ENCODE measurements at regions not wholly inside any gene's neighbourhood (a gene's known extent, or its start where the extent isn't known, plus 50 kb on each side); places are given as distances from the start of the nearest gene placed in this dataset.

DNA sequence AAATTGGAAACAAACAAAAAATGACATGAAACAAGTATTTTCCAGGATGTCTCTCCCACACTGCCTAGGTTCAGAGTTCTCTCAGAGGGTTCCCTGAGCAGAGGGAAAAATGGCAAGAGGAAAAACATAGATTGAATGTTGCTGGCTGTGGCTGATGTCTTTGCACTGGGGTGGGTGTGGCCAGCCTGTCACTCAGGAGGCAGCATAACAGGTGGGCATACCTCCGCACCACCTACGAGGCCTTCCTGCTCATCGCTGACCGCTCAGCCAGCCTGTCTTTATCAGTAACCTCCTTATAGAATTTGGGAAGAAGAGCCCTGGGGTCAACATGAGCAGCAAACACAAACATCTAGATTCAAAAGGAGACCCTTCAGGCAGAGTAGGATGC lies 216.6 kb upstream of the UMPS start:
- no peak for DNase-seq

DNA sequence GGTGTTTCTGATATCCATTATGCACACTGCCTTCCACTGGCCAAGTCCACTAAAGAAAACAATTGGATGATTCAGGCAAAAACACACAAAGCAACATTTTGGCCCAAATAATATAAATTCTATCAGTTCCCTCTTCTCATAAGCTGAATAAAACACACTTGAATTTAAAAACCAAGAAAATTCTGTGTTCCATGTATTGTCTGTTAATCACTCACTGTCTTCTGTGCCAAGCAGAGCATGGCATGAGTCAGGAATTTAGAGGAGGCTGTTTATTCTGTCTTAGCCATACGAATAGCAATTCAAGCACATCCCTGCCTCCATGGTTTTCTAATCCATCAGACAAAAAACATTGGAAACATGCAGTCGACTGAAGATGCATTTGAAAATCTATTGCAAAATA lies 215.6 kb upstream of the UMPS start:
- DNase-seq: no peak

DNA sequence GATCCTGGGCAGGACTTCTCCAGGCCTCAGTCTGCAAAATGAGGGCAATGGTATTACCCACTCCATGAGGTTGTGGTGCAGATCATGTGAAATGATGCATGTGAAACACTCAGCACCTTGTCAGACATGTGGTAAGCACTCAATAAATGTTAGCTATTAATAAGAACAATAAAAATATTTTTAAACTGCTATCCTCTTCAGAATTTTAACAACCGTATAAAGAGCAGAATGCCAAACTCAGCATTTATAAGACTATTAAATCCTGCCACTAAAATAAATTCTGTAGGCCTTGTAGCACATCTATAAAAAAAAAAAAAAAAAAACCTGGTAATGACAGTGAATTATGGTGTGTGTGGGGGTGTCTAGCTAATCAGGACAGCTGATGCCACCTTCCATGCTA lies 213.9 kb upstream of the UMPS start:
- peak in 1 of 3 experiments; percentile 11 for DNase-seq

DNA sequence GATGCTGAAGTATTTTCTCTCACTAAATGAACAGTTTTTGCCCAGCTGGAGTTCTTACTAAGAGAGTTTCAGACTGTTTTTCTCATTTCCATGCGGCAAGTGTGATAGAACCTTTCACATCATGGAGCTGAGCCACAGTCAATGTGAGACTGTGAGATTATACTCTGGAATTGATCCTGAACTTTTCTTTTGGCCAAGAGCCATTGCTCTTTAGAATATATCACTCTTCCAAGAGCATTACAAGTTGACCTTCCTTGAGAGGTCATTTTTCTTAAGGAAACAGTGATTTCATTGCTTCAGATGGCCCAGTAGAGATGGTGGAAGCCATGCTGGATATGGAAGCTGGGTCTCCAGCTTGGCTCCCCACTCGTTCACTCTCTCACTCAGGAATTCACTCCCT lies 212.9 kb upstream of the UMPS start:
- DNase-seq: no peak

DNA sequence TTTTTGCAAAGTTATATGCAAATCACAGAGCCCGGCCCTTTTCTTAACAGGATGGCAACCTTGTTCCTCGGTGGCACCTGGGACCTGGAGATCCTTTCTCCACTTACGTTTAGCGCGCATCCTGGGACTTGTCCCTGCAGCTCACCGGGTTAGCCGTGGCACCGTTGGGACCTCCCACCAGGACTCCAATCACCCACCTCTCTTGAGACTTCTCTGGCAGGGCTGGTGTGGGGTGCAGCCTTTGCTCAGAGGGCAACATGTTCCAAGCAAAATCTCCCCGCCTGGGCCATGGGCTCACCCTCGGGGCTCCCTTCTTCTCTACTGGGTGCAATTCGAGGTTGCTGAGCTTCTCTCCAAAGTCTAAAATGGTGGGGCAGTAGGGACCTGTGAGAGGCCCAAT lies 211.9 kb upstream of the UMPS start:
- no peak for DNase-seq

DNA sequence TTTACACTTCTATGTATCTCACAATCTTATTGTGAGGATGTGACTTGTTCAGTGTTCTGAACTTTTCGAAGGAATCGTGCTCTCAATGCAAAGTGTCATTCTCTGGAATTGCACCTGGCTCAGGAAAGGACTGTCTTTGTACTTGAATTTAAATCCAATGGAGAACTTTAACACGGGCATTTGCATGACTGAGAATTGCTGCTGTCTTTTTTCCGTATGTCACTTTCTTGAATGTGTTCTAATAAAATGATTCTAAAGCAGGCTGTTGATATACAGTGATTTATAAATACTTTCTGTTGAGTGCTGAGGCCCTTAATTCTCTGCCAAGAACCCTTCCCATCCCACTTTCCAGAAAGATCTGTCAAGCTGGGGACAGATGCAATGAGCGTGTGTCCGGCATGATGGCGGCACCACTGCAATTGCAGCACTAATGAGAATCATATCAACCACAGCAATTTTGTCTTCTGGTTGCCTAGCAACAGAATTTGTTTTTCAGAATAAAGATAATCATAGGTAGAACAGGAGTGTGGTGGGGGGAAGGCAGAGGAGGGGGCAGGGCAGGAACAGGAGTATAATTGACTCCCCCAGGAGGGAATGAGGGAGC lies 210.6 kb upstream of the UMPS start:
- peak; percentile 3 to 75 (median 27) for DNase-seq

DNA sequence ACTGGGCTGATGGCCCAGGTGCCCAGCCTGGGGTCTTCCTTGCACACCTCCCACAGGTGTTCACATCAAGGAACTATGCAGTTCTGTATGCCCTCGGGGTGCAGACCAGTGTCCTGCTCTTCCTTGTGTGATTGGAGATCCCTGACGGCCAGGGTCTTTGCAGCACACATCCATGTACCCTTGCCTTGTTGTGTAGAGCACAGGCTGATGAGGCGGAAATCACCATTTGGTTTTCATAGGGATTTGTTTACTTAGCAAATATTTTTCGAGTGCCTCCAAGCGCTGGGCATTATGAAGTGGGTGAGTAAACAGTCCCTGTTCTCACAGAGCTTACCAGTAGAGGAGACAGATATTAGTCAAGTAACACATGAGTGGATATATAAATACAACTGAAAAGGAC lies 209.3 kb upstream of the UMPS start:
- DNase-seq: peak; percentile 85 to 98 (median 90)

DNA sequence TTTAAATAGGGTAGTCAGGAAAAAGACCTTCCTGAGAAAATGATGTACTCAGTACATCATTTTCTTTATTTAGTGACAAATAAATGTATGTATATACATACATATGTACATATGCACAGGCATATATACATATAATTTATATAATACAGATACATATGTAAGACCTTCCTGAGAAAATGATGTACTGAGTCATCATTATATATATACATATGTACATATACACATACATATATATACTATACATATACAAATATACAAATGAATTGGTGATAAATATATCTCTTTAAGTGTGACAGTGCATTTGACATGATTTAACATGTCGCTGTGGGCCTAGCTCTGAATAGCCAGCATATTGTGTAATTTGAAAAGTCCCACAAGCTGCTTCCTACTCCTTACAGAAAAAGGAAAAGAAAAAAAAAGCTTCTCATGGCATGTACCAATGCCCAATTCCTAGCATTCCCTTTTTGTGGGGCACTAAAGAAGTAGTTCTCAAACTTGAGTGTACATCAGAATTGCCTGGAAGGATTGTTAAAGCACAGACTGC lies 208.1 kb upstream of the UMPS start:
- DNase-seq: no peak

DNA sequence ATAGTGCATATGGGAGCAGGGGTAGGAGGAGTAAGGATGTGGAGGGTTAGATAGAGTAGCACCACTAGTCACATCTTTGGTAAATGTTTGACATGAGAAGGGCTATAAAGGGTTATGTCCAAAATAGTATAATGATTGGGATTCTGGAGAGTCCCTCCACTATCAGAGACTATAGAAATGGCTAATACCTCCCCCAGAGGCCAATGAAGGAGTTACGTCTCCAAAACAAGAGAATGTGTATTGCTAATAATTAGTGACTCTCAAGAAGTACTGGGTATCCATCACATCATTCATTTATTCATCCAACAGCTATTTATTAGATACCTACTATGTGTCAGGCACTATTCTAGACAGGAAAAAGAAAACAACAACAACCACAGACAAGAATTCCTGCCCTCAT lies 203.7 kb upstream of the UMPS start:
- no peak for DNase-seq

DNA sequence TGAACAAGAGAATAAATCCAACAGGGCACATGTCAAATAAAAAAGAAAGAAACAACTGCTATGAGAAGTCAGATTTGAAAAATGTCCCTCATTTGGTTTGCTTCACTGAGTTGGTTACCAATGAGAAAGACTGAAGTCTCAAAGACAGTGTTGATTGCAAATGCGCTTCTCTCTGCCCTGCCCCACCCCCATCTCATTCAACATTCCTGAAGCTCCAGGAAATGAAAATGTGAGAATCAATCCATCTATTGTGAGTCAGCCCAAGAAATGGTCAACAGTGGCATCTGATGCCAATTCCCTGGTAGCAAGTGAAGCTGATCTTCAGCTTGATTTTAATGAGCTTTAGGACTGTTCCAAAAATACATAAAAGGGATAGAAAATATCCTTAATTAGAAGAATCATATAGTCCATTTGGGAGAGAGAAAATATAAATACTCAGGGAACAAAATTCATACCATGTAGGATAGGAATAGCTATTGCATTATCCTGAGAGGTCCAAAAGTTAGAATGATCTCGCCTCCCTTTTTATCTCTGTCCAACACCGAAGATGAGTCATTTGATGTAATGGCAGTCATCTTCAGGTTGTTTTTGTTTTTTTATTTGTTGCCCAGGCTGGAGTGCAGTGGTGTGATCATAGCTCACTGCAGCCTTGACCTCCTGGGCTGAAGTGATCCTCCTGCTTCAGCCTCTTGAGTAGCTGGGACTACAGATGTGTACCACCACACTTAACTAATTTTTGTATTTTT lies 200.3 kb upstream of the UMPS start:
- DNase-seq: no peak

DNA sequence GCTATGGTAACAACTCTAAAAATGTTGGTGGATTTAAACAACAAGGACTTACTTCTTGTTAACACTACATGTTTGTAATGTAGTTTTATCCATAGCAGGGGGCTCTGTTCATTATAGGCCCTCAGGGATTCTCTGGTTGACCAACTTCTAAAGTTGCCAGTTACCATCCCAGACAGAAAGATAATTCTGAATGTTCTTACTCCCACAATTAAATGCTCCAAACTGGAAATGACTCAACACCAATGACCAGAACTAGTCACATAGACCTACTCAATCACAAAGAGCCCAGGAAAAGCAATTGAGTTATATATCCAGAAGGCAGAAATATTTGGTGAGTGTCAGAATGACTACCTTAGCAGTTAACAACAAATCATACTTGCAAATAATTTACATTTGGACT lies 199.3 kb upstream of the UMPS start:
- no peak for DNase-seq

DNA sequence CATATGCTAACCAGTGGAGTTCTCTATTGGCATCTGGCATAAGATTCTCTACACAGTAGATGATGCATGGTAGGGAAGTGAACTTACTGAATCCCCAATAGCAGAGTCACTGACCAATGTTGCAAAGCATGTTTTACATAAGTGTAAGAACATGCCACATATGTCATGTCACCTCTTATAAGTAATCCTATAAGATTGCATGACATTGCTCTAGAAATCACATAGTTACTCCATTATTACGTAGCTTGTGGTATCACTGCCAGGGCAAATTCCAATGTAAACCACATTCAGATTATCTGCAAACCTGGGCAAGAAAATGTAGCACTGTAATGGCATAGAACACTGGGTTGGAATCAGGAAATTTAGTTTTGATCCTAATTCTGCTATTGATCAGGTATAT lies 198.2 kb upstream of the UMPS start:
- no peak for DNase-seq

DNA sequence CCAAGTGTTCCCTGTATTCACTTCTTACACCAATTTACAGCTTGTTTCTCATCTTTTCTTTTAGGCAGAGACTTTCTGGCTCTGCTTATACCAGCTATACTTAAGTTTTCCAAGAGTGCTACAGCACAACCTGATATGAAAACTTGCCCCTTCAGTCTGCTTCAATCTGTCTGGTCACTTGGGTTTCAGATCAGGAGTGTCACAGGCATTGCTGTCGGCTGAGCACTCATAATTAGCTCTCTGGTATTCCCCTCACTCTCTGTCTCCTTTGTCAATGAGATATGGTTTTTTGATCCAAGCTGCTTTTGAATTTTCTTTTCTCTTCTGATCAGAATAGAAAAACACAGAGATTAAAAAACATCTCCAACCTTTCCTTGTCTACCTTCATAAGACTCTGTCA lies 194.9 kb upstream of the UMPS start:
- DNase-seq: no peak

DNA sequence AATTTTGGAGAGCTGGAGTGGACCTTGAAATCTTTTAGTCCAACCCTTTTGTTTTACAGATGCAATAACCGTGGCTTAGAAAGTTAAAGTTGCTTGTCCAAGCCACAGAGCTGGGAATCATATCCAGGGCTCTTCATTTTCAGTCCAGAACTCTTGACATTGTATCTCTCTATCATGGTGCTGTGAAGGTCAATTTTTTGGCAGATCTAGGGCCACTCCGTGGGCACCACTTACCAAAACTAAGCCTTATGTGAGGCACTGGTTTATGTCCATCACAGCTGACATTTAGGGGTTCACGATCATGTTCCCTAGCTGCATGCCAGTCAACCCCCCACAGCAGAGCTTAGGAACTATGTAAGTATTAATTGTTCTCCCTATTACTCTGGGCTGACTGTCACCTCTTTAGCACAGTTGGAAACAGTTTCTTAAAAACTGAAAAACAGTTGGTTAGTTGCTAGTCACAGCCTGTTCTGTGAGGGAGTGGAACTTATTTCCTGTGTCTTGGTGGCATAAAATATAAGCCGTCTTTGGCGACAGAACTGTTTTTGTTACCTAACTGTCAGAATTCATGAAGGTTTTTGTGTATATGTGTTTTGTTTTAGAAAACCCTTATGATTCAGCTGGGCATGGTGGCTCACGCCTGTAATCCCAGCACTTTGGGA lies 189.6 kb upstream of the UMPS start:
- no peak for DNase-seq

DNA sequence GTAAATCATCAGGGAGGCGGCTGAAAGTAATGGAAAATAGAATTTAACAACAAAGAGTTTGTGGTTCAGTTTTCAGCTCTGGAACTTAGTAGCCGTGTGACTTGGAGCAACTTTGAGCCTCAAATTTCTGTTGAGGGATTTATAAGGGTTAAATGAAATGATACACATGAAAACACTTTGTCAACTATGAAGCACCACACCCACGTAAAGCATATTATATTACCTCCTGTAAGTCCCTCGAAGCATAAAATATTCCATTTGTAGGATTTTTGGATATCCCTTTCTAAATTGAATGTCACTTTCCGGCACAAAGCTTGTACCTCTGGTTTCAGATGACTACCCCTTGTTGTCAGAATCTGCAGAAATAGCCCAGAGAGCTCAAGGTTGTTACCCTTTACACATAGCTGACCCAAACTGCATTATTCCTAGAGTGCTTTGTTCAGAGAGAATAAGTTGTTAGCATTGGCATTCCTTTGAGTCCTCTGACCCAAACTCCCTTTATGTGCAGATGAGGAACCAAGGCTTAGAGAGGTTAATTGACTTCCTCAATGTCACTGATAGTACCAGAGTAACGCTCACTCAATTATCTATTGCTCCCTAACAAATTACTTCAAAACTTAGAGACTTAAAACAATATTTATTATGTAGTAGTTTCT lies 187.9 kb upstream of the UMPS start:
- DNase-seq: no peak

DNA sequence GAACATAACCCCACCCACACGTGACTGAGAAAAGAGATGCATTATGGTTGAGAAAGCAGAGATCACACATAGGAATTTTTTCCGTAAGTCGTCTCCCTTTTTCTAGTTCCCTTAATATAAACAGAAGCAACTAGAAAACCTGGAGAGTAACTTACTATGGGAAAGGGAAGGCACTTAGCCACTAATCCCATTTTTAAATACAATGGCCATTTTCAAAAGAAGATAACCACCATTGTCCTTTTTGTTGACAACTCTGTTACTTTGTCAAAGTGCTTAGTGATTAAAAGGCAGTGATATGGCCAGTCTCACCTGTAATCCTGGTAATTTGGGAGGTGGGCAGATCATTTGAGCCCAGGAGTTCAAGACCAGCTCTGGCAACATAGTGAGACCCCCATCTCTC lies 184.4 kb upstream of the UMPS start:
- DNase-seq: no peak

DNA sequence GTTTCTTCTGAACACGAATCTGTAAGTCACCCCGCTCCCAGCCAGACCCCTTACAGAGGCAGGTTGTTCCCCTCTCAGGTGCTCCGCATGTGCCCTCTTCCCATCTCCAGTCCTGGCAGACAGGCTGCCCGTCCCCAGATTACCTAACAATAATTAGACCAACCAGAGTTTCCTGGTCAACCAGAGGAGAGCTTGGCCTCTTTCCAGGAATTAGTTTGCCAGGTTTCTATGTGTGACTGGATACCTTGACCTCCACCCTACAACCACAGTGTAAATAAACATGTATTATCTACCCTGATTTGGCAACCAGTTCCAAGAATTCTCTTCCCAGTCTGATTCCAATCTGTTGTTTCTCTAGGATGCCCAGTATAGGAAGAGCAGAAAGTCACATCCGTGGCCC lies 178.0 kb upstream of the UMPS start:
- DNase-seq: peak; percentile 11 to 81 (median 37)

DNA sequence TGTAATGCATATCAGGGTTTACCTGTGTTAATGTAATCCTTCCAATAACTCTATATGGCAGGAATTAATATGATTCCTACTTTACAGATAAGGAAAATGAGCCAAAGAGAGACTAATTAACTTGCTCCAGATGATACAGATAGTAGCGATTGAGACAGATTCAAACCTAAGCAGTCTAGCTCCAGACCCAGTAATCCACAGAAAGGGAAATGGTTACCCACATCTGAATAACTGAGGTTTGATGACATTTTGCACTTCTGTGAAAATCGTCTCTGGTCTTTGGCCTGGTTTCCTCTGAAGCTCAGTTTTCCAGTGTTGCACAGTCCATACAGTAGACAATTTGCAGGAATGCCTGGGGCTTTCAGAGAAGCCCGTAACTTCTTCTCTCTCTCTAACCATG lies 177.1 kb upstream of the UMPS start:
- DNase-seq: no peak

DNA sequence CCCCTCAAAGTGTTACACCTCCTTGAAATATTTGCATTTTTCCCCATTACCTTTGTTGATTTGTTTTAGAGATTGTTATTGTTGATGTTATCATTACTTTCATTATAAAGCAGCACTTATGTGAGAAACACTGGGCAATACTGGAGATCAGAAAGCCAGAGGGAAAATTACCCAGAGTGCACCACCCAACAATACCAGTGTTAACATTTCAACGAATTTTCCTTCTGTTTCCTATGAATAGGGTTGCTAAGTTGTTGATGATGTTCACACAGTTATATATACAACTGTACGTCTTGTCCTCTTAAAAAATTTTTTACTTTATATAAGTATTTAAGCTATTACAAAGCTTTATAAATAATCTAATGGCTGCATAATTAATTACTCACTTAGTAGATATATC lies 173.6 kb upstream of the UMPS start:
- no peak for DNase-seq

DNA sequence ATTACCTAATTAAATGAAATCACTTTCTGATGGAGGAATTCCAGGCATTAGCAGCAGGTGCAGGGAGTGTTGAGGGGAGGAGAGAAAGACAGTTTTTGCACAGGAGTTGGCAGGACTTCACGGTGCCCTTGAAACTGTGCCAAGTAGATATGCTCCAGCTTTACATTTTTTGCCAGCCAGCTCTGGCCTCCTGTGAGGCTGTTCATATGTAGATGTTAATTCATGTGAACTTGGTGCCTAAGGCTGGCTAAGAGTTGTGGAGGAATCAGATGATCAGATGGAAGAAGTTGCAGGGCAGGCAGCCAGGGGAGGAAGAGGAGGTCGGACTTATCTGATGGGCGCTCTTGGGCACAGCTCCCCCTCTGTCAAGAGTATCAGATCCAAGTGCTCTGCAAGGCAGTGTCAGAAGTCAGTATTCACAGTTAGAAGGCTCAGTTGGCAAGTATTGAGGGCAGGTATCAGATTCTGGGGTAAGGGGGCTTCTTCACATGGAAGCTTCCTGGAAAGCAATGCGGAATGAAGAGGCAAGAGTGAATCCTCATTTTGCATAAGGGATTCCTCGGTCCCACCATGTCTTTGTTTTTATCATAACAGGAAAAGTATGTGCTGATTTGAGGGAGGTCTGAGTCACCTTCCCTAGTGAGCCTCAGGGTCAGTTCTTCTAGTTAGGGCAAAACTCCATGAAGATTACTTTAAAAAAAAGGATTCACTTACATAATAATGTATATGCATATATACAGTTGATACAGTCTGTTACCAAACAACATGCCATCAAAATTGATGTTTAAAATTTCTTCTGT lies 172.6 kb upstream of the UMPS start:
- peak in 1 of 3 experiments; percentile 44 for DNase-seq

DNA sequence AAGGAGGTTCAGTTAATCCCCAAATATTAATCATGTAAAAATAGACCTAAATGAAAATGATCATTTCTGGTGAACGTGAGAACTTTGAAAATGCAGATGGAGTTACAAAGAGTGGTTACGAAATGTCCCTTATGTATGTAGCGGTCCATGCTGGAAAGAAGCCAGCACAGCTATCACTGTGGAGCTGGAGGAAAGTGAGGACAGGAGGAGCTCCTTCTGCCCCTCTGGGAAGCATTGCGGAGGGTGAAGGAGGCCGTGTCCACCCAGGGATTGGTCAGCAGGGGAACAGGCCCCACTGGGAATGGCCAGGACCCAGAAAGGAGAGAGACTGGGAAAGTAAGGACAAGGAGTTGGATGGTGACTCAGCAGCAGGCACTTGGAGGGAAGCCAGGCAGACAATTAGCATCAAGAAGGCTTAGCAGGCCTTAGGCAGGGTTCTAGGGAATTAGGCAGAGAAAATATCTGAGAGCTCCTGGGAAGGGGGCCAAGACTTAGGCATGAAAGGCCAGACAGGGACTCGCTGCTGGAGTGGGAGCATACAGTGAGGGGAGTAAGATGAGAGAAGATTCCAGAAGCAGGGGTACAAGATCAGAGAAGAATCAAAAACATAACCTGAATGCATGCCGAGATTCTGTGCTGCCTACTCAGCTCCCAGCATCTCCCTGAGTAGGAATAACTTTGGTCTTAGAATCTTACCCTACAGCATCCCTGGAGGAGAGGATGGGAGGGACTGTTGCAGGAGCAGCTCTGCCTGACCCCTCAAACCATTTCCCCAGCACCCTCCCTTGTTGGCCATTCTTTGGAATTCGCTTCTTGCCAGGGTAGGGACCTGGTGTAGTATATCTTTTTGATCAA lies 171.0 kb upstream of the UMPS start:
- DNase-seq: peak; percentile 14 to 69 (median 20)
